ENCODE measurements at regions not wholly inside any gene's neighbourhood (a gene's known extent, or its start where the extent isn't known, plus 50 kb on each side); places are given as distances from the start of the nearest gene placed in this dataset.

- ATAC-seq, result no peak
Measured at GRCh38 chr11:16421826-16422225, 65.5 kb upstream of the SOX6 start.

GRCh38 chr11:16418428-16419097, 62.2 kb upstream of the SOX6 start:
- no peak for TF ChIP-seq TOX (CRISPR knock-in tag; IDR thresholded peaks at IDR 0.05; ENCODE audit: borderline replicate concordance)
- no peak for TF ChIP-seq ZNF70 (CRISPR knock-in tag; IDR thresholded peaks at IDR 0.05)
- no peak for TF ChIP-seq CSRNP3 (CRISPR knock-in tag; IDR thresholded peaks at IDR 0.05)
- no peak for TF ChIP-seq PATZ1 (CRISPR knock-in tag; IDR thresholded peaks at IDR 0.05; ENCODE audit: borderline replicate concordance)
- TF ChIP-seq RARB (CRISPR knock-in tag; IDR thresholded peaks at IDR 0.05), result no peak
- no peak for TF ChIP-seq ZNF8 (CRISPR knock-in tag; IDR thresholded peaks at IDR 0.05)
- no peak for TF ChIP-seq POU6F1 (CRISPR knock-in tag; IDR thresholded peaks at IDR 0.05; ENCODE audit: borderline replicate concordance, low read depth)
- TF ChIP-seq ISL1 (CRISPR knock-in tag; IDR thresholded peaks at IDR 0.05), result no peak
- TF ChIP-seq OSR1 (CRISPR knock-in tag; IDR thresholded peaks at IDR 0.05), result no peak
- no peak for TF ChIP-seq SNAI2 (CRISPR knock-in tag; IDR thresholded peaks at IDR 0.05)
- TF ChIP-seq PPARA (CRISPR knock-in tag; IDR thresholded peaks at IDR 0.05; ENCODE audit: borderline replicate concordance), result no peak
- TF ChIP-seq BACH2 (CRISPR knock-in tag; IDR thresholded peaks at IDR 0.05; ENCODE audit: borderline replicate concordance), result no peak
- TF ChIP-seq CSDC2 (CRISPR knock-in tag; IDR thresholded peaks at IDR 0.05), result no peak
- TF ChIP-seq GLIS3 (CRISPR knock-in tag; IDR thresholded peaks at IDR 0.05), result no peak
- TF ChIP-seq CREB5 (CRISPR knock-in tag; IDR thresholded peaks at IDR 0.05; ENCODE audit: low read depth), result no peak
- no peak for TF ChIP-seq ARNTL (CRISPR knock-in tag; IDR thresholded peaks at IDR 0.05; ENCODE audit: borderline replicate concordance, low read depth)
- ATAC-seq, result no peak

More at GRCh38 chr11:16421826-16422225, 65.5 kb upstream of the SOX6 start:
- no peak for TF ChIP-seq ESRRG (CRISPR knock-in tag; IDR thresholded peaks at IDR 0.05)
- no peak for TF ChIP-seq ZNF565 (CRISPR knock-in tag; conservative IDR thresholded peaks at IDR 0.05; ENCODE audit: low read depth)
- no peak for TF ChIP-seq ARNTL (CRISPR knock-in tag; IDR thresholded peaks at IDR 0.05; ENCODE audit: borderline replicate concordance, low read depth)
- TF ChIP-seq CSDC2 (CRISPR knock-in tag; IDR thresholded peaks at IDR 0.05), result no peak
- TF ChIP-seq GLIS3 (CRISPR knock-in tag; IDR thresholded peaks at IDR 0.05), result no peak
- TF ChIP-seq ISL1 (CRISPR knock-in tag; IDR thresholded peaks at IDR 0.05), result no peak
- no peak for TF ChIP-seq RARB (CRISPR knock-in tag; IDR thresholded peaks at IDR 0.05)
- no peak for TF ChIP-seq ZC3H10 (CRISPR knock-in tag; IDR thresholded peaks at IDR 0.05)
- TF ChIP-seq SNAI2 (CRISPR knock-in tag; IDR thresholded peaks at IDR 0.05), result no peak

GRCh38 chr11:16412525-16413172, 56.3 kb upstream of the SOX6 start:
- no peak for ATAC-seq
- TF ChIP-seq TSHZ2 (CRISPR knock-in tag; IDR thresholded peaks at IDR 0.05) (no peak), PATZ1 (CRISPR knock-in tag; IDR thresholded peaks at IDR 0.05; ENCODE audit: borderline replicate concordance) (no peak), BACH2 (CRISPR knock-in tag; IDR thresholded peaks at IDR 0.05; ENCODE audit: borderline replicate concordance) (no peak), GLIS3 (CRISPR knock-in tag; IDR thresholded peaks at IDR 0.05) (no peak), ZNF565 (CRISPR knock-in tag; conservative IDR thresholded peaks at IDR 0.05; ENCODE audit: low read depth) (no peak), TCF4 (CRISPR knock-in tag; IDR thresholded peaks at IDR 0.05; ENCODE audit: borderline replicate concordance) (no peak), ZNF8 (CRISPR knock-in tag; IDR thresholded peaks at IDR 0.05) (no peak), CSDC2 (CRISPR knock-in tag; IDR thresholded peaks at IDR 0.05) (no peak)

Data from SK-N-SH treated with all-trans-retinoic acid at 6 μM for 48 hours (cell line).